Tibial nerve (tissue), 4 donors: ENCODE measurements at regions not wholly inside any gene's neighbourhood (a gene's known extent, or its start where the extent isn't known, plus 50 kb on each side); places are given as distances from the start of the nearest gene placed in this dataset.

ENCODE experiments used
- EP300 ChIP-seq, 2 donors: sonication (generic); formaldehyde crosslinking; IDR thresholded peaks; one replicate each; pipeline ENCODE4 v1.6.1; 2017; ENCODE audit warnings: antibody characterized with exemption in 2 of 2, mild to moderate bottlenecking in 1 of 2
- TF ChIP-seq, protein P1 (sequence below), 5 experiments: fragments of 200-600 bp in 3 of 5; fragments of 450-650 bp in 2 of 5; sonication (generic) in 3 of 5; IDR thresholded peaks; one replicate each; pipeline ENCODE4 v1.5.1; 2016 to 2019; ENCODE audit warnings: antibody characterized with exemption in 5 of 5, mild to moderate bottlenecking in 3 of 5, moderate library complexity in 2 of 5

DNA sequence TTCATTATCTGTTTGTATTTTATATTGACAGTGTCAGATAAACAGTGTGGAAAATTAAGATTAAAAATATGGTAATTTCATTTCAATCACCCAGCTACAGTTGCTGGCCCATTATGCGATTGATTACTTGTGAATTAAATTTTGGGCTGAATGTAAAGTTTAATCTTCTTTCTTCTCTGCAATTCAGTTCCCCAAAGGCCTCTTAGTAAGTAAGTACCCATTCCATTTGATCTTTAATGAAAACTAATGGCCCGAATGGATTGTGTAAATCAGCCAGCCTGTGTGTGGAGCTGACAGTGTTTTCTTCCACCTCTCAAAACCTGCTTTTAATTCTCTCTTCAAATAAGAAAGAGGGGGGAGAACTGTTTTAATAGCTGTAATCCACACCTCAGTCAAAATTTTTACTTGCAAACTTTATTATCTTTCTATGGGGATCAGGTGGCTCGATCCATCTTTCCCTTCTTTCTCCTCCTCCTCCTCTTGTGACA, 307.1 kb downstream of the IL20RB start:
- TF ChIP-seq, protein P1, sequence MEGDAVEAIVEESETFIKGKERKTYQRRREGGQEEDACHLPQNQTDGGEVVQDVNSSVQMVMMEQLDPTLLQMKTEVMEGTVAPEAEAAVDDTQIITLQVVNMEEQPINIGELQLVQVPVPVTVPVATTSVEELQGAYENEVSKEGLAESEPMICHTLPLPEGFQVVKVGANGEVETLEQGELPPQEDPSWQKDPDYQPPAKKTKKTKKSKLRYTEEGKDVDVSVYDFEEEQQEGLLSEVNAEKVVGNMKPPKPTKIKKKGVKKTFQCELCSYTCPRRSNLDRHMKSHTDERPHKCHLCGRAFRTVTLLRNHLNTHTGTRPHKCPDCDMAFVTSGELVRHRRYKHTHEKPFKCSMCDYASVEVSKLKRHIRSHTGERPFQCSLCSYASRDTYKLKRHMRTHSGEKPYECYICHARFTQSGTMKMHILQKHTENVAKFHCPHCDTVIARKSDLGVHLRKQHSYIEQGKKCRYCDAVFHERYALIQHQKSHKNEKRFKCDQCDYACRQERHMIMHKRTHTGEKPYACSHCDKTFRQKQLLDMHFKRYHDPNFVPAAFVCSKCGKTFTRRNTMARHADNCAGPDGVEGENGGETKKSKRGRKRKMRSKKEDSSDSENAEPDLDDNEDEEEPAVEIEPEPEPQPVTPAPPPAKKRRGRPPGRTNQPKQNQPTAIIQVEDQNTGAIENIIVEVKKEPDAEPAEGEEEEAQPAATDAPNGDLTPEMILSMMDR (IDR thresholded peaks at IDR 0.05) = no peak
- TF ChIP-seq EP300 (IDR thresholded peaks at IDR 0.05) = no peak
